ENCODE measurements at regions not wholly inside any gene's neighbourhood (a gene's known extent, or its start where the extent isn't known, plus 50 kb on each side); places are given as distances from the start of the nearest gene placed in this dataset.
"Not testable (repeated sequence)": the region's sequence is repeated elsewhere in the genome, so short reads cannot be mapped to it uniquely, and the experiment has no call there.

GRCh38 chr12:47311568-47311967 lies 231.8 kb upstream of the AMIGO2 start:
- DNase-seq (ENCODE audit: low spot score) (no peak), FAIRE-seq (no peak)

GRCh38 chr12:47311010-47311409 lies 231.3 kb upstream of the AMIGO2 start:
- FAIRE-seq (no peak), DNase-seq (ENCODE audit: low spot score) (no peak)

- FAIRE-seq (no peak), DNase-seq (ENCODE audit: low spot score) (no peak)
Observed at GRCh38 chr12:47308672-47309071, 228.9 kb upstream of the AMIGO2 start.

- peak; percentile 52 for DNase-seq (ENCODE audit: low spot score)
- FAIRE-seq: no peak
Observed at GRCh38 chr12:47307680-47308399, 228.1 kb upstream of the AMIGO2 start.

GRCh38 chr12:47306773-47307679 lies 227.3 kb upstream of the AMIGO2 start:
- DNase-seq (ENCODE audit: low spot score); FAIRE-seq: not testable (repeated sequence)

GRCh38 chr12:47306130-47306529 lies 226.4 kb upstream of the AMIGO2 start:
- DNase-seq (ENCODE audit: low spot score): no peak
- FAIRE-seq: no peak

- no peak for FAIRE-seq
Observed at GRCh38 chr12:47305464-47305863, 225.7 kb upstream of the AMIGO2 start.

GRCh38 chr12:47303995-47304560 lies 224.3 kb upstream of the AMIGO2 start:
- DNase-seq (ENCODE audit: low spot score): no peak
- no peak for FAIRE-seq

More at GRCh38 chr12:47305464-47305863, 225.7 kb upstream of the AMIGO2 start:
- DNase-seq (ENCODE audit: low spot score): no peak

GRCh38 chr12:47303207-47303606 lies 223.4 kb upstream of the AMIGO2 start:
- DNase-seq (ENCODE audit: low spot score): no peak
- FAIRE-seq: no peak

- DNase-seq (ENCODE audit: low spot score) (no peak), FAIRE-seq (no peak)
Observed at GRCh38 chr12:47302111-47302671, 222.4 kb upstream of the AMIGO2 start.

GRCh38 chr12:47299586-47299985 lies 219.8 kb upstream of the AMIGO2 start:
- no peak for DNase-seq (ENCODE audit: low spot score)
- no peak for FAIRE-seq

- FAIRE-seq (no peak), DNase-seq (ENCODE audit: low spot score) (no peak)
Observed at GRCh38 chr12:47297993-47298392, 218.2 kb upstream of the AMIGO2 start.

GRCh38 chr12:47296828-47297227 lies 217.1 kb upstream of the AMIGO2 start:
- DNase-seq (ENCODE audit: low spot score) (no peak), FAIRE-seq (no peak)

GRCh38 chr12:47293406-47293805 lies 213.6 kb upstream of the AMIGO2 start:
- DNase-seq (ENCODE audit: low spot score) (no peak), FAIRE-seq (no peak)

GRCh38 chr12:47286676-47287075 lies 206.9 kb upstream of the AMIGO2 start:
- no peak for DNase-seq (ENCODE audit: low spot score)
- FAIRE-seq: no peak

Measured in urothelium cell line (cell line).